Neural progenitor cell (in vitro differentiated cells): ENCODE measurements at regions not wholly inside any gene's neighbourhood (a gene's known extent, or its start where the extent isn't known, plus 50 kb on each side); places are given as distances from the start of the nearest gene placed in this dataset.

Experiments used
- EZH2 ChIP-seq: fragments of 200-600 bp; sonication (generic); IDR thresholded peaks from 2 replicates; pipeline ENCODE4 v1.6.1; 2017; ENCODE audit warnings: antibody characterized with exemption, mild to moderate bottlenecking, moderate library complexity
- EZH2phosphoT487 ChIP-seq: fragments of 200-600 bp; sonication (generic); IDR thresholded peaks from 2 replicates; pipeline ENCODE4 v1.6.1; 2017; ENCODE audit warnings: antibody characterized with exemption
- TF ChIP-seq, protein P1 (sequence below): fragments of 200-600 bp; sonication (generic); IDR thresholded peaks from 2 replicates; pipeline ENCODE4 v1.5.1; 2017; ENCODE audit warnings: antibody characterized with exemption, mild to moderate bottlenecking

DNA sequence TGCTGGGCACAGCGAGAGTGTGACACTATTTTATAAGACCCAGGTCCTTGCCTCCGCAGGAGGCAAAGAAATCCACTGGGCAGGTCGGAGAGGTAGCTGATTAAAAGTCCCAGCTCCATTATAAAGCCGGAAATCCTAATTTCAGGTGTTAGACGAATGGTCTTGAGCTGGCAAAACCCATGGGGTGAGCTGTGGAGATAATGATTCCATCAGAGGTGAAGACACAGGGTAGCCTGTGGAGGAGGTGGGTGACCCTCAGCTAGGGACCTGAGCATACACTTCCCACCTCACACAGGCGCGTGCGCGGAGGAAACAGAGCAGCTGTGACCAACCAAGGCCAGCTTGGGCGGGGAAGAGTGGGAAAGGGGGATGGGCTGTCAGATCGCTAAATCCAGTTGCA, 201.7 kb upstream of the CXCR4 start:
- TF ChIP-seq, protein P1, sequence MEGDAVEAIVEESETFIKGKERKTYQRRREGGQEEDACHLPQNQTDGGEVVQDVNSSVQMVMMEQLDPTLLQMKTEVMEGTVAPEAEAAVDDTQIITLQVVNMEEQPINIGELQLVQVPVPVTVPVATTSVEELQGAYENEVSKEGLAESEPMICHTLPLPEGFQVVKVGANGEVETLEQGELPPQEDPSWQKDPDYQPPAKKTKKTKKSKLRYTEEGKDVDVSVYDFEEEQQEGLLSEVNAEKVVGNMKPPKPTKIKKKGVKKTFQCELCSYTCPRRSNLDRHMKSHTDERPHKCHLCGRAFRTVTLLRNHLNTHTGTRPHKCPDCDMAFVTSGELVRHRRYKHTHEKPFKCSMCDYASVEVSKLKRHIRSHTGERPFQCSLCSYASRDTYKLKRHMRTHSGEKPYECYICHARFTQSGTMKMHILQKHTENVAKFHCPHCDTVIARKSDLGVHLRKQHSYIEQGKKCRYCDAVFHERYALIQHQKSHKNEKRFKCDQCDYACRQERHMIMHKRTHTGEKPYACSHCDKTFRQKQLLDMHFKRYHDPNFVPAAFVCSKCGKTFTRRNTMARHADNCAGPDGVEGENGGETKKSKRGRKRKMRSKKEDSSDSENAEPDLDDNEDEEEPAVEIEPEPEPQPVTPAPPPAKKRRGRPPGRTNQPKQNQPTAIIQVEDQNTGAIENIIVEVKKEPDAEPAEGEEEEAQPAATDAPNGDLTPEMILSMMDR = no peak
- TF ChIP-seq EZH2 = no peak
- TF ChIP-seq EZH2phosphoT487 = no peak
